Hematopoietic multipotent progenitor cell treated with erythropoietin and hydrocortisone succinate and interleukin-3 and kit ligand, for 17 days (in vitro differentiated cells): ENCODE measurements at regions not wholly inside any gene's neighbourhood (a gene's known extent, or its start where the extent isn't known, plus 50 kb on each side); places are given as distances from the start of the nearest gene placed in this dataset.

Source experiments
- DNase-seq: peaks from one replicate; pipeline ENCODE4 v3.0.0-alpha.2; 2015; ENCODE audit warnings: low spot score

DNA sequence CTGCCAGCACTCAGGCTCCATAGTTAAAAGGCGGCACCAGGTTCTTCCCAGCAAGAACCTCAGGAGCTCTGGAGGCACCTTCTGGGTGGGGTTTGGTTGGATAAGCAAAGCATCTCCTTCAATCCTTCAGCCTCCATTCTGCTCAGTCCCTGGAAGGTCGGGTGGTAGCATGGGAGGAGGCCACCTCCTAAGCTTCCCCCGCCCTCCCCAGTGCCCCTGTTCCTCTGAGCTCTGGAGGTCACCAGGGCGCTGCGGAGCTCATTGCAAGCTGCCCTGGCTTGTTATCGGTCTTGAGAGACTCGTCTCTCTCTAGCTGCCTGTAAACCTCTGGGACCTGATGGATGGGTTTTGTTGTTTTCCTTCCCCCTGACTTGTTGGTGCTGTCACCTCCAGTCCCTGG lies 124.8 kb downstream of the RPLP1 start:
- DNase-seq: no peak

DNA sequence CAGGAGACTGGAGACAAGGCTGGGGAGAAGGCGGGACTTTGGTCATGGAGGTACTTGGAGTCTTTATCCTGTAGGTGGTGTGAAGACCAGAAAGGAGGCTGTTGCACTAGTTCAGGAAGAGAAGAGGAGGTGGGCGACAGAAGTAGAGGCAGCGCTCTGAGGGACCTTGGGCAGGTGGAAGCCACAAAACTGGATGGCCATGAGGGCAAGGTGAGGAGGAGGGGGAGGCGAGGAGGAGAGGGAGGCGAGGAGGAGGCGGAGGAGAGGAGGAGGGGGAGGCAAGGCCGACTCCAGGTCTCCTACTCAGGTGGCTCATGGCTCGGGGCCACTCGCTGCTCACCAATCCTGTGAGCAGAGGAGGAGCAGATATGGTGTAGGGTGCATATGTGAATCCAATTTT lies 125.6 kb downstream of the RPLP1 start:
- DNase-seq: no peak

DNA sequence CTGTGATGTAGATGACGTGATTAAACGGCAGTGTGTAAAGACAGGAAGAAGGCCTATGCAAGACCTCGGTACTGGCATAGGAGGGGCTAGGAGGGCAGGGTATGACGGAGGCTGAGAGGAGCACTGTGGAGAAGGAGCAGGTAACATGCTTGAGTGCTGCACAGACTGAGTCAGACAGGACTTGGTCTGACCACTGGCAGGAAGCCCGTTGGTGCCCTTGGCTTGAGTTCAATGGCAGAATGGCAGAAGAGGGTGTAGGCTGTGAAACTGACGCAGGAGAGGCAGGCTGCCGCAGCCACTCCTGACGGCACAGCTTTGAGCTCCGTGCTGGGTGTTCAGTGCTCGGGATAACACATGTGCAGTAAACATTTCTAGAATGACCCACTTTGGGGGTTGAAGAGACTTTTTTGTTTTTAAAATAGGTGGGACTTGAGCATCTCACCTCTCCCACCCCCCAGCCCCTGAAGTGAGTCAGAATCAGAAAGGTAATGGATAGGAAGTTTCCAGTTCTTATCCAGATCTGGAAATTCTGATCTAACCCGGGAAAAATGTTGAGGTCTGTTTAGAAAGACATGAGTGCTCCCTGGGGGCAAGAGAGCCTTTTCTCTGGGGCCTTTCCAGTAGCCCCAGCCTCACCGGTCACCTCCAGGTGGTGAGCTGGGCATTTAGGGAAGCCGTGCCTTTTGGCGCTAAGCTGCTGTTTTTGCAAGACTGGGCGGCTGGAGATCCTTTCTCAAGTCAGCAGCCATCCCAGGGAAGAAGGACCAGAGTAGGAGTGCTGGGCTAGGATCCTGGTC lies 126.4 kb downstream of the RPLP1 start:
- no peak for DNase-seq

- DNase-seq: no peak
Observed at GRCh38 chr15:69579950-69580618, 127.5 kb downstream of the RPLP1 start.

- no peak for DNase-seq
Observed at GRCh38 chr15:69583626-69584025, 131.0 kb downstream of the RPLP1 start.

- DNase-seq: no peak
Observed at GRCh38 chr15:69585937-69586336, 133.3 kb downstream of the RPLP1 start.

DNA sequence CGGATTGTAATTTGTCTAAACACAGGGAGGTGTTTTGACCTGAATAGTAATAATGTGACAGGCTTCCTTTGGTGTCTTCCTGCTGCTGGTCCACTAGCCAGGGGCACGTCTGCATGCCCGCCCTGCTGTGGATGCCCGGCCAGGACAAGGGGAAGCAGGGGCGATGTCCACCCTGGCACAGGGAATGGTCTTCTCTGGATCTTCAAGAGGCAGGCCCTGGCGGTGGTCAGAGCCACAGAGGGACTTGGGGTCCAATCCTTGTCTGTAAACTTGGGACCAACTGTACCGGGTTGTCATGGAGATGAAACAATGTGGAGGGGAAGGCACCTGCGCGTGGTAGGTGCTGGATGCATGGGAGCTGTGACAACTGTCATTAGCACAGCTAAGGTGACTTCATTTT lies 134.1 kb downstream of the RPLP1 start:
- DNase-seq: no peak

- DNase-seq: no peak
Observed at GRCh38 chr15:69587723-69588426, 135.3 kb downstream of the RPLP1 start.

GRCh38 chr15:69590201-69590710 lies 137.6 kb downstream of the RPLP1 start:
- DNase-seq: no peak

GRCh38 chr15:69590932-69591524 lies 138.4 kb downstream of the RPLP1 start:
- DNase-seq: no peak

DNA sequence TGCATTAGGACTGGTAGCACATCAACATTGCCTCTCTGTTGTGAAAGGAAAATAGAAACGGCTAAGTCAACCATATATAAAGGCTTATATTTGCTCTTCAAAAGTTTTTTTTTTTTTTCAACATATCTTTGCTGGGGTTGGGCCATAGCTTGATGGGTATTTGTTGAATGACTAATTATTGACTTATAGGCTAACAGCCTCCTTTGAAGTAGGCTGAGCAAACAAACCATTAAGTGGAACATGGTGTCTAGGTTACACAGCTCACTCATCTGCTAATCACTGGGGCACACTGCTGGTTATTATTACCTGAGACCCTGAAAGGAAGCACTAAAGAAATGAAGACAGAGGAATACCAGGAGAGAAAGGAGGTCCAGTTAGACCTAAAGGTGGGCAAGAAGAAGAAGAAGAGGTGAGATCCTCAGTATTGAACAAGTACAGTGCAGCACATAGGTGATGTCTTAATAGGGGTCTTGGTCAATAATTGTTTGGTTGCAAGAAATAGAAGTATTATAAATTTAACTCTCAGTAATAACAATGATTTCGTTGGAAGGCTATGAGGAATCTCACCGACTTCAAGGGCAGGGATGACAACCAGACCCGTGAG lies 139.4 kb downstream of the RPLP1 start:
- DNase-seq: no peak

GRCh38 chr15:69592954-69593353 lies 140.3 kb downstream of the RPLP1 start:
- no peak for DNase-seq

- no peak for DNase-seq
Observed at GRCh38 chr15:69593488-69593887, 140.9 kb downstream of the RPLP1 start.

DNA sequence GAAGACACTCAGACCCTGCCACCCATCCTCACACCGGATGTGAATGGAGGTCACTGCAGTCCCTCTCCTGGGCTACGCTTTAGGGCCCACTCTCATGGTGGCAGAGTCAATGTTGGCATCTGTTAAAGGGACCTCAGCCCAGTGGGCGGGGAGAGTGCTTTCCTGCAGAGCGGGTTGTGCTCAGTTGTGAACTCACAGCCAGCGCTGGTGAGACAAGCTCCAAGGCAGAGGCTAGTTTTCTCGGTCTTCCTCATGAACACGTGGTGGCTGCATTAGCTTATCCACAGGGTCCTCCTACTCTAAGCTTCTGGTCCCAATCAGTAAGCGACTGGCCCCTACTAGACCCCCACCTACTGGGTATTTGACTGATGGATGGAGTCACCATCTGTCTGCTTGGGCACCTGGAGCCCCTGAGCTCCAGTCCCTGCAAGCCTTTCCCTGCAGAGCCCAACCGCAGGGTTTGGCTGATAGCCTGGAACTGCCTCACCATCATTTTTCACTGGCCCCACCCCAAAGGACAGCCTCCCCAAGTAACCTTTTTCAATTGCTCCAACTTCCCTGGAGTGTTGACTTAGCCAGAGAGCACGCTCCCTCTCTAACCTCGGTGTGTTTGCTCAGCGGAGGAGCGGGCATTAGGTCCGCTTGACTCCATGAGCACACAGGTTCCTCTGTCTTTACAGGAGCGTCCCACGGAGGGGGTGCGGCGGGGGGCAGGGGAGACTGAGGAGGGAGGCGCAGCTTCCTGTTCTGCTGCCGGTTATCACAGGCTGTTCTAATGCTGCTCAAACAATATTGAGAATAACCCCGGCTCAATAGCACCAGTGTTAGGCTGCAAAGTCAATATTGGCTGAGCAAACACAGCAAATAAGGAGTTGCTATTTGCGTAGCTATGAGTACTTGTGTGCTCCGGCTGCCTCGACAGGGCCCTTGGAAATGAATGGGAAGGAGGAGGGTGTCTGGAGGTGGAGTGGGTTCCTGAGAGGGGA lies 141.7 kb downstream of the RPLP1 start:
- DNase-seq: peak; percentile 24

DNA sequence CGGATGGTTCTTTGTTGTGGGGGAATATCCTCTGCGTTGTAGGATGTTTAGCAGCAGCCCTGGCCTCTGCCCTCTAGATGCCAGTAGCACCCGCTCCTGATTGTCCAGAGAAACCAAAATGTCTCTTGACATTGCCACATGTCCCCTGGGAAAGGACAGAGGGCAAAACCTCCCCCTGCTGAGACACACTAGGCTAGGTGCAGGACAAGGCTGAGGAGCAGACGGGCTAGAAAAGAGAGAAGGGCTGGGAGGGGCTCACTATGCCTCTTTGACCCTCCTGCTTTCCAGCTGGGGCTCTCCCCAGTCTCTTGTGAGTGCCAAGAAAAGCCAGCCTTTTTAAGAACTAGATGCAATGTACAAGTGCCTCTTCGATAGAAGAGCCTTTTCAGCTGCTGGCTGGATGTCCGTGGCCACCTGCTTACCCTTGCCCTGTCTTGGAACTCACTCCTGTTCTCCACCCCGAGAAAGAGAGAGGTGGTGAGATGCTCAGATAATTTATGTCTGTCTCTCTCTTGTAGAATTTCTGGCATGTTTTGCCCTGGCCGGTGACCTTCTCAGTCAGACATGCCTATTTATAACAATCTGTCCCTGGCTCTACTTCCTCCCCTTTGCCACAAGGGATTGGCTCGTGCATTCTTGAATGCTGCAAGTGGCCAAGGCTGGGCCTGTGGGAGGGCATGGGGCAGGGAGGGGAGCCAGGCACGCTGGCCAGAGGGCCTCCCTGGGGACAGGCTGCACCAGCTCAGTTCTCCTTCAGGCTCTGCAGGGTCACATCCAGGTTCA lies 142.6 kb downstream of the RPLP1 start:
- DNase-seq: no peak

DNA sequence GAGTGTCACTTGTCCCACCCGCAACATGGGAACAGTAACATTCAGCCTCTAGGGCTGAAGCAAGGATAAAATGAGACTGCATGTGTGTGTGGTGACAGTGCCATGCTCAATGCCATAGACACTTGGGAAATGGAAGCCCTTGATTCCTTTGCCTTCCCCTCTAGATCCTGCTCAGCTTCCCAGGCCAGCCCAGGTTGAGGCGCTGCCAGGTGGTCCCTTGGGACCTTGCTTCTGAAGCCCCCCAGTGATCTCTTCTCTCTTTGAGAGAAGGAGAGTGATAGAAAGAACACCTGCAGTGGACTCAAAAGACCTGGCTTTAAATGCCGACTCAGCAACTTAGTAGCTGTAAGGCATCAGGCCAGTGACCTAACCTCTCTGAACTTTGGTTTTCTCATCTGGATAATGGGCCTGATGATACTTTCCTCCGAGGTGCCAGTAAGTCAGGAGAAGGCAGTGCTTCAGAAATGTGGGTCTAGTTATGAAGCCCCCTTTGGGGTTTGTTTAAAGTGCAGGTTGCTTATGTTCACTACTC lies 144.5 kb downstream of the RPLP1 start:
- DNase-seq: no peak

DNA sequence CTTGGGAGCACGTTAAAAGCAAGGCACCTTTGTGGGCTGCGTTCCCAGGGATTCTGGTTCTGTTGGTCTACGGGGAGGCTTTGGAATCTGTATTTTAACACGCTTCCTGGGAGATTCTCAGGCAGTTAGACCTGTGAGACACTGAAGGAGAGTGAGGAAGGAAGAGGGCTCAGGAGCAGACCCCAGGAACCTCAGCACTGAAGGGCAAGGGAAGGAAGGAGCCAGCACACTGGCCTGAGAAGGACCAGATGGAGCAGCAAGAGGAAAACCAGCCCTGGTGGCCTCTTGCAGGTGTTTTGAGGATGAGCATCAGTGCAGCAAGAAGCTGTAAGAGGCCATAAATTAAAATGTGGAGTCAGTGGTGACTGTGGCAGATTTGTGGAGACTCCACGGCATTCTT lies 146.7 kb downstream of the RPLP1 start:
- DNase-seq: no peak

GRCh38 chr15:69600556-69601085 lies 148.0 kb downstream of the RPLP1 start:
- no peak for DNase-seq

DNA sequence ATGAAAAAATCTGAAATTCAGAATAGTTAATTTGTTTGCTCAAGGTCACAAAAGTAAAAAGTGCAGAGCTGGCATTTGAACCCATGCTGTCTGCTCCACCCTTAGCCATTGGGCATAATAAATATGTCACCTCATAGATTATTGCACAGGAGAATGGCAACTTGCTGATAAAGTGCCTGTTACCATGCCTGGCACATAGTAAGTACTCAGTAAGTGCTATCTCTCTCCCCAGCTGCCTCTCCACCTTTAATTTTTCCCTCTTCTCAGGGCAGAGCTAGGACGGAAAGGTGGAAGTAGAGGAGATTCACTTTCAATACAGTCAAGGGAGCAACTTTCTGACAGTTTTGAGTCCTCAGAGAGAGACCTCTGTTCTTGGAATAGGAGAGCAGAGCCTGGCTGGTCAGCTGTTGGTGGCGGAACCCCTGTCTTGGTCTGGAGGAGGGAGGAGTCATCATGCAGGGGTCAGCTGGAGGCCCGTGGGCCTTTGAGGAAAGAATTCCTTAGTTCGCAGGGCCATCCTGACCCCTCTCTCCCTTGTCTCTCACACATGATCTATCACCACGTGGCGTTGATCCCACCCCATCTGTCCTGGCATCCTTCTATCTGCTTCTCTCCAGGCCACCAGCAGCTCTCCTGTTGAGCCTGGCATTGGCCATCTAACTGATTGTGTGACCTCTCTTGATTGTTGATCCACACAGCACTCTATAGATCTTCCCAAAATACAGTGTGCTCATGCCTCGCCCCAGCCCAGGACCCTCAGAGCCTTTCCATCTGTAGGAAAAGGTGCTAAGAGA lies 149.3 kb downstream of the RPLP1 start:
- DNase-seq: peak; percentile 62
